Skeletal muscle tissue (tissue), 3 donors: ENCODE measurements at regions not wholly inside any gene's neighbourhood (a gene's known extent, or its start where the extent isn't known, plus 50 kb on each side); places are given as distances from the start of the nearest gene placed in this dataset.

ENCODE experiments used
- H3K27ac ChIP-seq: one replicate; pipeline ENCODE4 v1.7.0; 2013; ENCODE audit warnings: mild to moderate bottlenecking, low read depth, low read length, inconsistent platforms
- H3K27me3 ChIP-seq, 3 donors: one replicate each; pipeline ENCODE4 v1.7.0; 2013; ENCODE audit warnings: low read length in 3 of 3; ENCODE audit not compliant: control insufficient read depth in 3 of 3, insufficient read depth in 3 of 3
- H3K36me3 ChIP-seq, 3 donors: one replicate each; pipeline ENCODE4 v1.7.0; 2013; ENCODE audit warnings: low read length in 3 of 3; ENCODE audit not compliant: control insufficient read depth in 3 of 3, insufficient read depth in 3 of 3
- H3K4me1 ChIP-seq, 3 donors: one replicate each; pipeline ENCODE4 v1.7.0; 2013; ENCODE audit warnings: low read length in 3 of 3, mild to moderate bottlenecking in 3 of 3; ENCODE audit not compliant: control insufficient read depth in 3 of 3, insufficient read depth in 3 of 3
- H3K4me3 ChIP-seq, 3 donors: one replicate each; pipeline ENCODE4 v1.7.0; 2013; ENCODE audit warnings: low read length in 3 of 3
- H3K9ac ChIP-seq, 3 donors: one replicate each; pipeline ENCODE4 v1.7.0; 2013; ENCODE audit warnings: low read length in 3 of 3, mild to moderate bottlenecking in 3 of 3, moderate library complexity in 2 of 3, low read depth in 1 of 3
- H3K9me3 ChIP-seq, 3 donors: one replicate each; pipeline ENCODE4 v1.7.0; 2013; ENCODE audit warnings: low read length in 3 of 3; ENCODE audit not compliant: control insufficient read depth in 3 of 3
- donor health status: Osteomylitis.

GRCh38 chr6:122082370-122082769 lies 317.1 kb upstream of the HSF2 start:
- no peaks in the 10 kb centered on the region for H3K27me3 ChIP-seq
- H3K9me3 ChIP-seq = no peaks in the 10 kb centered on the region
- H3K4me3 ChIP-seq = no peak overlapping the region
- no peak overlapping the region for H3K27ac ChIP-seq
- no peaks in the 10 kb centered on the region for H3K4me1 ChIP-seq
- no peak overlapping the region for H3K9ac ChIP-seq
- H3K36me3 ChIP-seq = no peaks in the 10 kb centered on the region

GRCh38 chr6:122092366-122092765 lies 307.1 kb upstream of the HSF2 start:
- Histone ChIP-seq H3K9ac (no peak overlapping the region), H3K4me3 (no peak overlapping the region), H3K27me3 (no peaks in the 10 kb centered on the region), H3K4me1 (no peaks in the 10 kb centered on the region), H3K36me3 (no peaks in the 10 kb centered on the region), H3K27ac (no peak overlapping the region), H3K9me3 (no peaks in the 10 kb centered on the region)

GRCh38 chr6:122098201-122098678 lies 301.2 kb upstream of the HSF2 start:
- H3K9ac ChIP-seq = no peak overlapping the region
- no peaks in the 10 kb centered on the region for H3K36me3 ChIP-seq
- H3K27me3 ChIP-seq = no peaks in the 10 kb centered on the region
- H3K4me1 ChIP-seq = no peaks in the 10 kb centered on the region
- H3K9me3 ChIP-seq = no peaks in the 10 kb centered on the region
- H3K27ac ChIP-seq = no peak overlapping the region
- H3K4me3 ChIP-seq = no peak overlapping the region

GRCh38 chr6:122102026-122102425 lies 297.4 kb upstream of the HSF2 start:
- Histone ChIP-seq H3K9me3 (no peaks in the 10 kb centered on the region), H3K27me3 (no peaks in the 10 kb centered on the region), H3K4me1 (no peaks in the 10 kb centered on the region), H3K4me3 (no peak overlapping the region), H3K9ac (no peak overlapping the region), H3K27ac (no peak overlapping the region), H3K36me3 (no peaks in the 10 kb centered on the region)

- Histone ChIP-seq H3K4me1 (no peaks in the 10 kb centered on the region), H3K27me3 (no peaks in the 10 kb centered on the region), H3K4me3 (no peak overlapping the region), H3K9me3 (no peaks in the 10 kb centered on the region), H3K27ac (no peak overlapping the region), H3K9ac (no peak overlapping the region), H3K36me3 (no peaks in the 10 kb centered on the region)
Observed at GRCh38 chr6:122107256-122107852, 292.1 kb upstream of the HSF2 start.

GRCh38 chr6:122109075-122109474 lies 290.4 kb upstream of the HSF2 start:
- Histone ChIP-seq H3K4me3 (no peak overlapping the region), H3K9ac (no peak overlapping the region), H3K27ac (no peak overlapping the region), H3K36me3 (no peaks in the 10 kb centered on the region), H3K27me3 (no peaks in the 10 kb centered on the region), H3K4me1 (no peaks in the 10 kb centered on the region), H3K9me3 (no peaks in the 10 kb centered on the region)

- Histone ChIP-seq H3K9me3 (no peaks in the 10 kb centered on the region), H3K9ac (no peak overlapping the region), H3K36me3 (no peaks in the 10 kb centered on the region), H3K4me1 (no peaks in the 10 kb centered on the region), H3K4me3 (no peak overlapping the region), H3K27me3 (no peaks in the 10 kb centered on the region), H3K27ac (no peak overlapping the region)
Observed at GRCh38 chr6:122114717-122115116, 284.7 kb upstream of the HSF2 start.

GRCh38 chr6:122116119-122116834 lies 283.2 kb upstream of the HSF2 start:
- Histone ChIP-seq H3K36me3 (no peaks in the 10 kb centered on the region), H3K9ac (no peak overlapping the region), H3K4me1 (no peaks in the 10 kb centered on the region), H3K27ac (no peak overlapping the region), H3K4me3 (no peak overlapping the region), H3K27me3 (no peaks in the 10 kb centered on the region), H3K9me3 (no peaks in the 10 kb centered on the region)

GRCh38 chr6:122116835-122117627 lies 282.4 kb upstream of the HSF2 start:
- Histone ChIP-seq H3K9ac (no peak overlapping the region), H3K27me3 (no peaks in the 10 kb centered on the region), H3K4me1 (no peaks in the 10 kb centered on the region), H3K36me3 (no peaks in the 10 kb centered on the region), H3K27ac (no peak overlapping the region), H3K9me3 (no peaks in the 10 kb centered on the region), H3K4me3 (no peak overlapping the region)

GRCh38 chr6:122118945-122119506 lies 280.4 kb upstream of the HSF2 start:
- no peaks in the 10 kb centered on the region for H3K36me3 ChIP-seq
- H3K4me1 ChIP-seq = peaks cover 0 to 4% (median 0%) of the 10 kb centered on the region in 3 donors
- no peak overlapping the region for H3K4me3 ChIP-seq
- no peak overlapping the region for H3K27ac ChIP-seq
- no peak overlapping the region for H3K9ac ChIP-seq
- no peaks in the 10 kb centered on the region for H3K27me3 ChIP-seq
- H3K9me3 ChIP-seq = no peaks in the 10 kb centered on the region
